IMR-90 (cell line): ENCODE measurements at regions not wholly inside any gene's neighbourhood (a gene's known extent, or its start where the extent isn't known, plus 50 kb on each side); places are given as distances from the start of the nearest gene placed in this dataset.

Source experiments
- ATAC-seq: fragments of 200-7000 bp; cut with Tn5 transposase; 2 replicates; pipeline ENCODE4 v1.9.1; 2020; ENCODE audit warnings: low read depth, mild to moderate bottlenecking, moderate library complexity
- BruUV-seq: library from RNA; stranded (reverse); fragments of 400-500 nt; replicated peaks from 2 replicates; lab custom pipeline; 2021; lab: Mats Ljungman, UMichigan
- CTCF ChIA-PET: fragments of 300-600 bp; formaldehyde crosslinking; extraction: SDS; loops from one replicate; lab custom pipeline; 2021; ENCODE audit warnings: antibody characterized with exemption; lab: Yijun Ruan, JAX
- POLR2A ChIA-PET: fragments of 300-600 bp; sonication (Branson Sonifier 250); formaldehyde crosslinking; loops from one replicate; lab custom pipeline; 2022; ENCODE audit warnings: antibody characterized with exemption; ENCODE audit not compliant: unreplicated experiment; lab: Charles Lee
- DNase-seq: peaks from one replicate; pipeline ENCODE4 v3.0.0; 2013
- H2AFZ ChIP-seq: replicated peaks from 2 replicates; pipeline ENCODE3; 2013; ENCODE audit warnings: low read length, mild to moderate bottlenecking; ENCODE audit not compliant: poor library complexity
- H2AK5ac ChIP-seq: 2 replicates; pipeline ENCODE4 v1.6.1; 2013; ENCODE audit warnings: low read depth, low read length, inconsistent platforms
- H2AK9ac ChIP-seq: replicated peaks from 2 replicates; pipeline ENCODE3; 2013; ENCODE audit warnings: mild to moderate bottlenecking, low read depth, low read length, moderate library complexity; ENCODE audit not compliant: poor library complexity
- H2BK120ac ChIP-seq: 2 replicates; pipeline ENCODE4 v1.6.1; 2013; ENCODE audit warnings: low read depth, low read length, inconsistent platforms
- H2BK15ac ChIP-seq: 3 replicates; pipeline ENCODE4 v1.6.1; 2013; ENCODE audit warnings: low read depth, low read length, inconsistent platforms
- H2BK20ac ChIP-seq: 2 replicates; pipeline ENCODE4 v1.6.1; 2013; ENCODE audit warnings: low read depth, mild to moderate bottlenecking, inconsistent platforms, low read length, moderate library complexity
- H2BK5ac ChIP-seq: 2 replicates; pipeline ENCODE4 v1.6.1; 2013; ENCODE audit warnings: mild to moderate bottlenecking, low read depth, low read length, inconsistent platforms; ENCODE audit not compliant: poor library complexity, severe bottlenecking
- H3K14ac ChIP-seq: replicated peaks from 2 replicates; pipeline ENCODE4 v1.6.1; 2013; ENCODE audit warnings: low read depth, low read length, inconsistent platforms
- H3K18ac ChIP-seq: 2 replicates; pipeline ENCODE4 v1.6.1; 2013; ENCODE audit warnings: low read depth, low read length, control low read depth
- H3K23ac ChIP-seq: 2 replicates; pipeline ENCODE4 v1.6.1; 2013; ENCODE audit warnings: low read depth, low read length, inconsistent platforms
- H3K27ac ChIP-seq: 2 replicates; pipeline ENCODE4 v1.5.1; 2013; ENCODE audit warnings: mild to moderate bottlenecking, control low read depth, low read length; ENCODE audit not compliant: insufficient read depth
- H3K27me3 ChIP-seq: 2 replicates; pipeline ENCODE4 v1.6.1; 2013; ENCODE audit warnings: low read length; ENCODE audit not compliant: control insufficient read depth, insufficient read depth
- H3K36me3 ChIP-seq: 2 replicates; pipeline ENCODE4 v1.6.1; 2013; ENCODE audit warnings: low read length, mixed read lengths; ENCODE audit not compliant: control insufficient read depth, insufficient read depth
- H3K4ac ChIP-seq: 2 replicates; pipeline ENCODE4 v1.6.1; 2013; ENCODE audit warnings: low read depth, low read length, inconsistent platforms
- H3K4me1 ChIP-seq: 2 replicates; pipeline ENCODE4 v1.6.1; 2013; ENCODE audit warnings: low read length, mixed read lengths; ENCODE audit not compliant: control insufficient read depth, insufficient read depth
- H3K4me2 ChIP-seq: 2 replicates; pipeline ENCODE4 v1.6.1; 2013; ENCODE audit warnings: low read depth, mild to moderate bottlenecking, control low read depth, low read length, moderate library complexity
- H3K4me3 ChIP-seq: 2 replicates; pipeline ENCODE4 v1.5.1; 2013; ENCODE audit warnings: low read depth, mild to moderate bottlenecking, control low read depth, low read length, moderate library complexity; ENCODE audit not compliant: insufficient read depth
- H3K56ac ChIP-seq: 2 replicates; pipeline ENCODE4 v1.6.1; 2013; ENCODE audit warnings: low read length, inconsistent platforms; ENCODE audit not compliant: insufficient read depth; ENCODE audit errors: extremely low read depth
- H3K79me1 ChIP-seq, 2 experiments: 2 replicates each; pipeline ENCODE4 v1.6.1; 2013; ENCODE audit warnings: low read length in 2 of 2, inconsistent platforms in 1 of 2, low read depth in 1 of 2
- H3K9ac ChIP-seq: 2 replicates; pipeline ENCODE4 v1.6.1; 2013; ENCODE audit warnings: low read depth, low read length, control low read depth
- H3K9me1 ChIP-seq: 2 replicates; pipeline ENCODE4 v1.6.1; 2013; ENCODE audit warnings: low read length, inconsistent platforms; ENCODE audit not compliant: insufficient read depth
- H3K9me3 ChIP-seq: 2 replicates; pipeline ENCODE4 v1.6.1; 2013; ENCODE audit warnings: low read length; ENCODE audit not compliant: control insufficient read depth, insufficient read depth
- H4K20me1 ChIP-seq: 2 replicates; pipeline ENCODE4 v1.6.1; 2013; ENCODE audit warnings: low read length, inconsistent platforms; ENCODE audit not compliant: insufficient read depth
- H4K5ac ChIP-seq: 2 replicates; pipeline ENCODE4 v1.6.1; 2013; ENCODE audit warnings: mild to moderate bottlenecking, low read depth, low read length, control low read depth
- H4K8ac ChIP-seq, 2 experiments: 2 replicates each; pipeline ENCODE4 v1.6.1; 2013; ENCODE audit warnings: low read depth in 2 of 2, low read length in 2 of 2, control low read depth in 1 of 2, inconsistent platforms in 1 of 2
- H4K91ac ChIP-seq: 2 replicates; pipeline ENCODE4 v1.6.1; 2013; ENCODE audit warnings: low read depth, low read length, inconsistent platforms; ENCODE audit not compliant: insufficient read depth
- CHD1 ChIP-seq: IDR thresholded peaks from 2 replicates; pipeline ENCODE4 v1.6.1; 2012; ENCODE audit warnings: low read depth, low read length, improper control_type of control experiment
- FOS ChIP-seq: fragments of 150-350 bp; IDR thresholded peaks from 2 replicates; pipeline ENCODE4 v1.6.1; 2016; ENCODE audit warnings: low read depth, low read length
- MAFK ChIP-seq: IDR thresholded peaks from 2 replicates; pipeline ENCODE4 v1.6.1; 2012; ENCODE audit warnings: low read depth, low read length, improper control_type of control experiment
- NFE2L2 ChIP-seq: fragments of 150-350 bp; IDR thresholded peaks from 2 replicates; pipeline ENCODE4 v1.6.1; 2016; ENCODE audit warnings: low read depth, mild to moderate bottlenecking, low read length
- RFX5 ChIP-seq: IDR thresholded peaks from 2 replicates; pipeline ENCODE4 v1.8.0; 2012; ENCODE audit warnings: low read depth, mild to moderate bottlenecking, low read length, moderate library complexity
- WGBS, 2 experiments: methylation state at CpG; one replicate each; pipeline versions ENCODE4 v1.1.5 to v1.1.7; 2013; ENCODE audit warnings: missing lambda C conversion rate in 2 of 2; ENCODE audit not compliant: insufficient read length in 1 of 2; ENCODE audit errors: extremely low coverage in 2 of 2; 5-methylcytosine and 5-hydroxymethylcytosine counted together
- dilution Hi-C: fragments of 300-500 bp; cut with HindIII; formaldehyde crosslinking; loops from one replicate; pipeline ENCODE4 v1.14.3; 2018; ENCODE audit warnings: low sequenced_read_pairs; ENCODE audit not compliant: unreplicated experiment
- in situ Hi-C: fragments of 300-500 bp; cut with MboI; formaldehyde crosslinking; loops from 3 replicates; pipeline ENCODE4 v1.14.3; 2019; ENCODE audit warnings: low sequenced_read_pairs, inconsistent platforms, mixed read lengths
- intact Hi-C: fragments of 100-400 bp; cut with micrococcal nuclease; formaldehyde crosslinking; loops from 2 replicates; pipeline ENCODE4 v1.10.0; 2022

DNA sequence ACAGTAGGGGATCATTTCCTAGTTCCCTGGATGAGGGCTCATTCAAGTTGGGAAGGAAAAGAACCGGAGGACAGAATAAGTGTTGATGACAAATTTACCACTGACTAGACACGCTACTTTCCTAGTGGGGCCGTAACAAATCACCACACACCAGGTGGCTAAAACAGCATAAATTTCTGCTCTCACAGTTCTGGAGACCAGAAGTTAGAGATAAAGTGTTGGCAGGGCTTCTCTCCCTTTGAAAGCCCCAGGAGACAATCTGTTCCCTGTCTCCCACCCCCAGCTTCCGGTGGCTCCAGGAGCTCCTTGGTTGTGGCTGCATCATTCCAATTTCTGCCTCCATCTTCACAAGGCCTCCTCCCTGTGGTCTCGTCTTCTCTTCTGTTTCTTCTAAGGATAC, 65.4 kb upstream of the ARGLU1 start:
- TF ChIP-seq RFX5 (no peak), MAFK (no peak), CHD1 (no peak), FOS (no peak), NFE2L2 (no peak)
- no peak overlapping the region for H2BK15ac ChIP-seq
- intact Hi-C loops, result no loop called here
- H3K4me2 ChIP-seq, result no peak overlapping the region
- H3K9me1 ChIP-seq, result no peaks in the 10 kb centered on the region
- ChIA-PET CTCF (no interaction called here), POLR2A (no interaction called here)
- ATAC-seq, result no peak
- H3K27ac ChIP-seq, result no peak overlapping the region
- H4K8ac ChIP-seq, result no peak overlapping the region
- BruUV-seq, result no TSS peak
- no peak overlapping the region for H2BK20ac ChIP-seq
- peaks cover 6% of the 10 kb centered on the region for H3K27me3 ChIP-seq
- H3K4me1 ChIP-seq, result no peaks in the 10 kb centered on the region
- no peak overlapping the region for H2AK5ac ChIP-seq
- H2BK5ac ChIP-seq, result no peak overlapping the region
- no peaks in the 10 kb centered on the region for H3K9me3 ChIP-seq
- no peak overlapping the region for H3K14ac ChIP-seq
- in situ Hi-C loops, result no loop called here
- H3K9ac ChIP-seq, result no peak overlapping the region
- H2AFZ ChIP-seq, result no peak overlapping the region
- no peaks in the 10 kb centered on the region for H3K36me3 ChIP-seq
- H4K20me1 ChIP-seq, result no peaks in the 10 kb centered on the region
- H4K5ac ChIP-seq, result no peak overlapping the region
- H3K4ac ChIP-seq, result no peak overlapping the region
- H3K79me1 ChIP-seq, result no peaks in the 10 kb centered on the region
- H3K56ac ChIP-seq, result no peak overlapping the region
- H3K4me3 ChIP-seq, result no peak overlapping the region
- dilution Hi-C loops, result no loop called here
- H3K18ac ChIP-seq, result no peak overlapping the region
- no peak overlapping the region for H4K91ac ChIP-seq
- no peak overlapping the region for H2AK9ac ChIP-seq
- DNase-seq, result no peak
- no peak overlapping the region for H2BK120ac ChIP-seq
- no CpG with 5 or more reads among the region's 5 CpGs for WGBS, 2 experiments
- no peak overlapping the region for H3K23ac ChIP-seq
